SK-N-SH treated with all-trans-retinoic acid at 6 μM for 48 hours (cell line): ENCODE measurements at regions not wholly inside any gene's neighbourhood (a gene's known extent, or its start where the extent isn't known, plus 50 kb on each side); places are given as distances from the start of the nearest gene placed in this dataset.

Experiments used
- ARNTL ChIP-seq: fragments of 450-650 bp; formaldehyde crosslinking; IDR thresholded peaks from 2 replicates; pipeline ENCODE4 v1.5.0; 2020; ENCODE audit warnings: low read depth, mild to moderate bottlenecking, moderate library complexity, borderline replicate concordance
- CREB5 ChIP-seq: fragments of 250-450 bp; sonication (Bioruptor Pico); IDR thresholded peaks from 2 replicates; pipeline ENCODE4 v1.5.1; 2020; ENCODE audit warnings: low read depth, mild to moderate bottlenecking, moderate library complexity
- CSDC2 ChIP-seq: fragments of 250-450 bp; sonication (Bioruptor Pico); IDR thresholded peaks from 2 replicates; pipeline ENCODE4 v1.5.0; 2020; ENCODE audit warnings: mild to moderate bottlenecking, moderate library complexity
- ISL1 ChIP-seq: fragments of 250-450 bp; sonication (Bioruptor Pico); IDR thresholded peaks from 2 replicates; pipeline ENCODE4 v2.1.2; 2022; ENCODE audit warnings: mild to moderate bottlenecking, moderate library complexity
- PATZ1 ChIP-seq: fragments of 250-450 bp; sonication (Bioruptor Pico); IDR thresholded peaks from 2 replicates; pipeline ENCODE4 v1.8.0; 2020; ENCODE audit warnings: mild to moderate bottlenecking, moderate library complexity, borderline replicate concordance
- RARB ChIP-seq: fragments of 250-450 bp; sonication (Bioruptor Pico); IDR thresholded peaks from 2 replicates; pipeline ENCODE4 v1.8.0; 2021; ENCODE audit warnings: mild to moderate bottlenecking, moderate library complexity
- TCF4 ChIP-seq: fragments of 250-450 bp; sonication (Bioruptor Pico); IDR thresholded peaks from 2 replicates; pipeline ENCODE4 v1.8.0; 2021; ENCODE audit warnings: mild to moderate bottlenecking, moderate library complexity, borderline replicate concordance
- TSHZ2 ChIP-seq: fragments of 250-450 bp; sonication (Bioruptor Pico); IDR thresholded peaks from 2 replicates; pipeline ENCODE4 v1.5.0; 2020; ENCODE audit warnings: mild to moderate bottlenecking, moderate library complexity
- ZNF565 ChIP-seq: fragments of 450-650 bp; formaldehyde crosslinking; conservative IDR thresholded peaks from 2 replicates; pipeline ENCODE4 v1.5.0; 2020; ENCODE audit warnings: low read depth, mild to moderate bottlenecking, moderate library complexity

GRCh38 chr12:45560689-45561088 is 168.8 kb upstream of the ARID2 start:
- no peak for TF ChIP-seq CREB5 (CRISPR knock-in tag)
- no peak for TF ChIP-seq ZNF565 (CRISPR knock-in tag)
- TF ChIP-seq CSDC2, result no peak
- peak; percentile 61; the same call in 1 of the 2 replicates for TF ChIP-seq ISL1
- no peak for TF ChIP-seq TSHZ2 (CRISPR knock-in tag)
- TF ChIP-seq TCF4 (CRISPR knock-in tag), result no peak
- no peak for TF ChIP-seq ARNTL
- no peak for TF ChIP-seq RARB
- TF ChIP-seq PATZ1, result no peak
